Stomach (tissue), 4 donors: ENCODE measurements at regions not wholly inside any gene's neighbourhood (a gene's known extent, or its start where the extent isn't known, plus 50 kb on each side); places are given as distances from the start of the nearest gene placed in this dataset.

Source experiments
- CTCF ChIP-seq, 7 experiments: fragments of 450-650 bp in 4 of 7; fragments of 200-600 bp in 3 of 7; sonication (generic) in 3 of 7; IDR thresholded peaks; one replicate each; pipeline ENCODE4 v1.5.1; 2016 to 2019; ENCODE audit warnings: antibody characterized with exemption in 7 of 7, control low read depth in 2 of 7, mild to moderate bottlenecking in 1 of 7
- EP300 ChIP-seq: sonication (generic); formaldehyde crosslinking; IDR thresholded peaks from one replicate; pipeline ENCODE4 v1.6.1; 2017; ENCODE audit warnings: antibody characterized with exemption
- POLR2A ChIP-seq, 4 donors: fragments of 450-650 bp; IDR thresholded peaks; one replicate each; pipeline ENCODE4 v1.6.1; 2016; ENCODE audit warnings: antibody characterized with exemption in 4 of 4, control low read depth in 2 of 4, mild to moderate bottlenecking in 1 of 4, moderate library complexity in 1 of 4

- TF ChIP-seq POLR2A (IDR thresholded peaks at IDR 0.05) = no peak
- TF ChIP-seq CTCF (IDR thresholded peaks at IDR 0.05) = no peak
- TF ChIP-seq EP300 = no peak
These were observed 175.7 kb upstream of the RND3 start for GRCh38 chr2:150663143-150663542.
